ENCODE measurements at regions not wholly inside any gene's neighbourhood (a gene's known extent, or its start where the extent isn't known, plus 50 kb on each side); places are given as distances from the start of the nearest gene placed in this dataset.

GRCh38 chr9:7909537-7909936, 110.0 kb upstream of the DMAC1 start (continued):
- TF ChIP-seq CHD7 (IDR thresholded peaks at IDR 0.05; ENCODE audit: insufficient replicate concordance, low read length) (no peak), PHF8 (conservative IDR thresholded peaks at IDR 0.05; ENCODE audit: low read depth, low read length) (no peak), CTCF (IDR thresholded peaks at IDR 0.05; ENCODE audit: control extremely low read depth in 1 of 3, insufficient read depth in 1 of 3, low read depth in 1 of 3, low read length in 3 of 3) (no peak), BACH1 (IDR thresholded peaks at IDR 0.05; ENCODE audit: low read length) (no peak), POLR2A (IDR thresholded peaks at IDR 0.05; ENCODE audit: control extremely low read depth in 1 of 2, low read depth in 2 of 2, low read length in 2 of 2) (no peak), SAP30 (IDR thresholded peaks at IDR 0.05; ENCODE audit: insufficient read depth, insufficient replicate concordance, low read length) (no peak), EP300 (IDR thresholded peaks at IDR 0.05; ENCODE audit: borderline replicate concordance in 1 of 2, low read depth in 2 of 2, low read length in 2 of 2) (no peak), GABPA (IDR thresholded peaks at IDR 0.05; ENCODE audit: borderline replicate concordance, insufficient read depth, low read length) (no peak), ZNF274 (IDR thresholded peaks at IDR 0.05; ENCODE audit: borderline replicate concordance, extremely low read depth, low read length) (no peak)
